Parathyroid adenoma (tissue), 2 donors: ENCODE measurements at regions not wholly inside any gene's neighbourhood (a gene's known extent, or its start where the extent isn't known, plus 50 kb on each side); places are given as distances from the start of the nearest gene placed in this dataset.
"Not testable (repeated sequence)": the region's sequence is repeated elsewhere in the genome, so short reads cannot be mapped to it uniquely, and the experiment has no call there.

Source experiments
- H2AFZ ChIP-seq: fragments of 300-600 bp; sonication (generic); one replicate; pipeline ENCODE4 v1.7.0; 2017; ENCODE audit warnings: antibody characterized with exemption, mild to moderate bottlenecking
- H3K27ac ChIP-seq: fragments of 300-600 bp; sonication (generic); one replicate; pipeline ENCODE4 v1.7.0; 2017
- H3K27me3 ChIP-seq: fragments of 300-600 bp; sonication (generic); one replicate; pipeline ENCODE4 v1.7.0; 2017; ENCODE audit warnings: low read length; ENCODE audit not compliant: control insufficient read depth, insufficient read depth
- H3K36me3 ChIP-seq: fragments of 300-600 bp; sonication (generic); one replicate; pipeline ENCODE4 v1.7.0; 2017; ENCODE audit warnings: low read length; ENCODE audit not compliant: control insufficient read depth, insufficient read depth
- H3K4me1 ChIP-seq: fragments of 300-600 bp; sonication (generic); one replicate; pipeline ENCODE4 v1.7.0; 2017; ENCODE audit warnings: control low read depth
- H3K4me2 ChIP-seq: fragments of 300-600 bp; sonication (generic); one replicate; pipeline ENCODE4 v1.7.0; 2017; ENCODE audit warnings: low read length
- H3K4me3 ChIP-seq: fragments of 300-600 bp; sonication (generic); one replicate; pipeline ENCODE4 v1.7.0; 2017; ENCODE audit warnings: low read depth, low read length
- H3K79me2 ChIP-seq: fragments of 300-600 bp; sonication (generic); one replicate; pipeline ENCODE4 v1.7.0; 2017; ENCODE audit warnings: control low read depth
- H3K9ac ChIP-seq: fragments of 300-600 bp; sonication (generic); one replicate; pipeline ENCODE4 v1.7.0; 2017; ENCODE audit warnings: mild to moderate bottlenecking
- H3K9me3 ChIP-seq: fragments of 300-600 bp; sonication (generic); one replicate; pipeline ENCODE4 v1.7.0; 2017; ENCODE audit warnings: low read length; ENCODE audit not compliant: control insufficient read depth
- TF ChIP-seq, protein P1 (sequence below): fragments of 300-600 bp; sonication (generic); IDR thresholded peaks from one replicate; pipeline ENCODE4 v1.7.0; 2017; ENCODE audit warnings: antibody characterized with exemption, mild to moderate bottlenecking
- donor health status: primary hyperparathyroidism.

DNA sequence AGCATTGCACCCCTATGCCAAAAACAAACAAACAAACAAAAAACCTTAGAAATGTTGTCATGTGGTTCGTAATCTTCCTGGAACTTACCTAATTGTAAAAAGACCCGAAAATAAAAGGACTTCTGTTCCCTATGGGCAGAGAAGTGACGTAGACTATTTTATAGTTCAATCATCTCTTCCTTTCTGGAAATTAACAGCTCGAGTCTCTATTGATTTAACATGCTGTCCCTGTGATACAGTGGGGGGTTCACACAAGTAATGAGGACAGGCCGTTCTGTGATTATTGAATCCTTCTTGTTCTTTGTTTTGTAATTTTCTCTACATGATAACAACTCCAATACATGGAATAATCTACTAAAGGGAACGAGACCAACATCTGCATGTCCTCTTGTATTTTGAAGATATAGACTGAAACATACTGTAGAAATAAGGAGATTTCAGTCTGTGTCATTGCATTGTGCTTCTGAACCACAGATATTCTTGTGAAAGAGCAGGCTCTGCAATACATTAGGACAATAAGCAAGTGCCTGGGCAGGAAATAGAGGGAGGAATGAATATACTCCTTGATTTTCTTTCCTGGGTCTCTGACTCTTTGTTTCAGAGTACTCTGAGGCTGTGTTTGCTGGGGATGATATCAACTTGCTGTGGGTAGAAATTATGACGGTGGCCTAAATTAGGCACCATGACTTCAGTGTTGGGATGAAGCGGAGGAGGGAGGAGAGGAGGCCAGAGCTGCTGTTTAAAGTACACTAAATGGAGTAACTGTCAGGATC lies 65.7 kb upstream of the PPM1B start:
- TF ChIP-seq, protein P1, sequence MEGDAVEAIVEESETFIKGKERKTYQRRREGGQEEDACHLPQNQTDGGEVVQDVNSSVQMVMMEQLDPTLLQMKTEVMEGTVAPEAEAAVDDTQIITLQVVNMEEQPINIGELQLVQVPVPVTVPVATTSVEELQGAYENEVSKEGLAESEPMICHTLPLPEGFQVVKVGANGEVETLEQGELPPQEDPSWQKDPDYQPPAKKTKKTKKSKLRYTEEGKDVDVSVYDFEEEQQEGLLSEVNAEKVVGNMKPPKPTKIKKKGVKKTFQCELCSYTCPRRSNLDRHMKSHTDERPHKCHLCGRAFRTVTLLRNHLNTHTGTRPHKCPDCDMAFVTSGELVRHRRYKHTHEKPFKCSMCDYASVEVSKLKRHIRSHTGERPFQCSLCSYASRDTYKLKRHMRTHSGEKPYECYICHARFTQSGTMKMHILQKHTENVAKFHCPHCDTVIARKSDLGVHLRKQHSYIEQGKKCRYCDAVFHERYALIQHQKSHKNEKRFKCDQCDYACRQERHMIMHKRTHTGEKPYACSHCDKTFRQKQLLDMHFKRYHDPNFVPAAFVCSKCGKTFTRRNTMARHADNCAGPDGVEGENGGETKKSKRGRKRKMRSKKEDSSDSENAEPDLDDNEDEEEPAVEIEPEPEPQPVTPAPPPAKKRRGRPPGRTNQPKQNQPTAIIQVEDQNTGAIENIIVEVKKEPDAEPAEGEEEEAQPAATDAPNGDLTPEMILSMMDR: no peak
- H3K27ac ChIP-seq: no peak overlapping the region

DNA sequence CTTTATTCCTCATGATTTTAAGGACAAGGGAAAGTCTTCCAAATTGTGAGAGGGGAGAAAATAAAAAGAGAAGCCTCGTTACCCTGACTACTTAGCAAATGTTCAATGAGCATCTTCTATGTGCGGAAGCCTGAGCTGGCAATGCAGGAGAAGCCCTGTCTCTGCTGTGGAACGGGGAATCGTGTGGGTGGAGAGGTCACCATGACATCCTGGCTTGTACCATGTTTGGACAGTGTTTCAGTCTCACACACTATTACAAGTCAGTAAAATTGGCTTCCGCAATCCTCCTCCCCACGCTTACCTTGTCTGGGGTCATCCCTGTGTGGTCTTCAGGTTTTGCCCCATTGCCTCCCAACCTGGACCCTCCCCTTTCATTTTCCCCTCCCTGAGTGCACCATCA lies 65.0 kb upstream of the PPM1B start:
- H3K27ac ChIP-seq: no peak overlapping the region

More for the DNA sequence above, 65.7 kb upstream of the PPM1B start:
- Histone ChIP-seq H3K4me1 (no peaks in the 10 kb centered on the region), H3K27me3 (no peaks in the 10 kb centered on the region), H3K4me3 (no peak overlapping the region), H3K79me2 (no peaks in the 10 kb centered on the region), H2AFZ (no peak overlapping the region), H3K36me3 (no peaks in the 10 kb centered on the region), H3K4me2 (no peak overlapping the region), H3K9me3 (no peaks in the 10 kb centered on the region), H3K9ac (no peak overlapping the region)

GRCh38 chr2:44104855-44105271 lies 63.8 kb upstream of the PPM1B start:
- Histone ChIP-seq H3K79me2 (no peaks in the 10 kb centered on the region), H3K36me3 (no peaks in the 10 kb centered on the region), H2AFZ (no peak overlapping the region), H3K4me3 (no peak overlapping the region), H3K4me1 (no peaks in the 10 kb centered on the region), H3K4me2 (no peak overlapping the region), H3K9me3 (no peaks in the 10 kb centered on the region), H3K27ac (no peak overlapping the region), H3K9ac (no peak overlapping the region), H3K27me3 (no peaks in the 10 kb centered on the region)
- TF ChIP-seq, protein P1: no peak

More for the DNA sequence above, 65.0 kb upstream of the PPM1B start:
- Histone ChIP-seq H3K4me1 (no peaks in the 10 kb centered on the region), H3K4me3 (no peak overlapping the region), H3K27me3 (no peaks in the 10 kb centered on the region), H3K79me2 (no peaks in the 10 kb centered on the region), H3K4me2 (no peak overlapping the region), H3K9me3 (no peaks in the 10 kb centered on the region), H3K36me3 (no peaks in the 10 kb centered on the region), H3K9ac (no peak overlapping the region), H2AFZ (no peak overlapping the region)
- TF ChIP-seq, protein P1: no peak

DNA sequence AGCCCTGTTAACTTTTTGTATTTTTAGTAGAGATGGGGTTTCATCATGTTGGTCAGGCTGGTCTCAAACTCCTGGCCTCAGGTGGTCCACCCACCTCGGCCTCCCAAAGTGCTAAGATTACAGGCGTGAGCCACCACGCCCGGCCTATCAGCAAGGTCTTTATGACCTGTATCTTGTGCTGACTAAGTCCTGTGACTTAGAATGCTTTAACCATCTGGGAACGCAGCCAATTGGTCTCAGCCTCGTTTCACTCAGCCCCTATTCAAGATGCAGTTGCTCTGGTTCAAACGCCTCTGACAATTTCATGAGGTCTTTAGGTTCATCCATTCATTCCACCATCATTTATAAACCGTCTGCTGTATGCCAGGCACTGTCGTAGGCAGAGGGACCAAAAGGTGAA lies 62.2 kb upstream of the PPM1B start:
- H3K4me1 ChIP-seq, H3K27me3 ChIP-seq, H2AFZ ChIP-seq, H3K27ac ChIP-seq, H3K79me2 ChIP-seq, H3K4me2 ChIP-seq, H3K9me3 ChIP-seq, H3K4me3 ChIP-seq, H3K36me3 ChIP-seq, H3K9ac ChIP-seq: not testable (repeated sequence)

DNA sequence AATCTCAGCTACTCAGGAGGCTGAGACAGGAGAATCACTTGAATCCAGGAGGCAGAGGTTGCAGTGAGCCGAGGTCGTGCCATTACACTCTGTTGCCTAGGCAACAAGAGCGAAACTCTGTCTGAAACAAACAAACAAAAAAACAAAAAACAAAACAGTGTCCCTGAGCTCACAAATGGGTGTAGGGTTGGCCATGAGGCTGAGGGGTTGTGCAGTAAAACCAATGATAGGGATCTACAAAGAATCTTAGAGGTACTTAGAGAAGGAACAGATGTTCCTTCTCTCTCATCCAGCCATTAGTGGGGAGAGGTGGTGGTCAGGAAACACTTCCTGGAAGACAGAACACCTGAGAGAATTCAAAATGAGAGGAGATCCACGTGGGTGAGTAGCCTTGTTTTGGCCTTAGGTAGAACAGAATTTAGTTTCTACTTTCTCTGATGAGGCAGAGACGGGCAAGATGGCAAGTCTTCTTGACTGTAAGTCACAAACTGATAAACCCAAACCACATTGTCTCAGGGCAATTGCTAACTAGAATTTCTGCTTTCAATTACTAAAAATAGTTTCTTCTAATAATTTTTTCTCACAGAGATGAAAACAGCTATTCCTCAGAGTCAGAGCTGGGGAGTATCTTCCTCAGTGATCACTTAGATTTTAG lies 61.5 kb upstream of the PPM1B start:
- H3K27ac ChIP-seq: no peak overlapping the region
- H2AFZ ChIP-seq: no peak overlapping the region
- no peaks in the 10 kb centered on the region for H3K9me3 ChIP-seq
- H3K4me1 ChIP-seq: peaks cover 3% of the 10 kb centered on the region
- H3K4me2 ChIP-seq: no peak overlapping the region
- H3K9ac ChIP-seq: no peak overlapping the region
- H3K36me3 ChIP-seq: no peaks in the 10 kb centered on the region
- no peak overlapping the region for H3K4me3 ChIP-seq
- no peaks in the 10 kb centered on the region for H3K27me3 ChIP-seq
- TF ChIP-seq, protein P1: no peak
- H3K79me2 ChIP-seq: no peaks in the 10 kb centered on the region
